Medulla oblongata (tissue), 1 donor: ENCODE measurements at regions not wholly inside any gene's neighbourhood (a gene's known extent, or its start where the extent isn't known, plus 50 kb on each side); places are given as distances from the start of the nearest gene placed in this dataset.
"Not testable (repeated sequence)": the region's sequence is repeated elsewhere in the genome, so short reads cannot be mapped to it uniquely, and the experiment has no call there.

Experiments used
- DNase-seq: peaks from one replicate; pipeline ENCODE4 v3.0.0-alpha.2; 2015; ENCODE audit errors: extremely low spot score

- no peak for DNase-seq
Measured at GRCh38 chr7:84941936-84942335, 244.9 kb downstream of the SEMA3D start.

GRCh38 chr7:84941291-84941690, 245.6 kb downstream of the SEMA3D start:
- DNase-seq: no peak

- DNase-seq: no peak
Measured at GRCh38 chr7:84939888-84940287, 247.0 kb downstream of the SEMA3D start.

GRCh38 chr7:84939442-84939841, 247.4 kb downstream of the SEMA3D start:
- no peak for DNase-seq

- DNase-seq: no peak
Measured at GRCh38 chr7:84924353-84924752, 262.5 kb downstream of the SEMA3D start.

- no peak for DNase-seq
Measured at GRCh38 chr7:84923348-84923747, 263.5 kb downstream of the SEMA3D start.

GRCh38 chr7:84921154-84921553, 265.7 kb downstream of the SEMA3D start:
- no peak for DNase-seq

GRCh38 chr7:84916973-84917372, 269.9 kb downstream of the SEMA3D start:
- not testable (repeated sequence) for DNase-seq

- DNase-seq: no peak
Measured at GRCh38 chr7:84916161-84916560, 270.7 kb downstream of the SEMA3D start.

GRCh38 chr7:84914598-84914997, 272.3 kb downstream of the SEMA3D start:
- DNase-seq: no peak

GRCh38 chr7:84913731-84914130, 273.1 kb downstream of the SEMA3D start:
- DNase-seq: no peak

- DNase-seq: no peak
Measured at GRCh38 chr7:84912993-84913635, 273.7 kb downstream of the SEMA3D start.

- DNase-seq: no peak
Measured at GRCh38 chr7:84912537-84912936, 274.3 kb downstream of the SEMA3D start.

- no peak for DNase-seq
Measured at GRCh38 chr7:84912018-84912417, 274.8 kb downstream of the SEMA3D start.

GRCh38 chr7:84911077-84911476, 275.8 kb downstream of the SEMA3D start:
- no peak for DNase-seq

GRCh38 chr7:84910322-84910721, 276.5 kb downstream of the SEMA3D start:
- not testable (repeated sequence) for DNase-seq

GRCh38 chr7:84908196-84908793, 278.6 kb downstream of the SEMA3D start:
- no peak for DNase-seq

GRCh38 chr7:84906889-84907288, 280.0 kb downstream of the SEMA3D start:
- DNase-seq: no peak

- DNase-seq: no peak
Measured at GRCh38 chr7:84904561-84904960, 282.3 kb downstream of the SEMA3D start.

- no peak for DNase-seq
Measured at GRCh38 chr7:84901366-84901765, 285.5 kb downstream of the SEMA3D start.

- DNase-seq: no peak
Measured at GRCh38 chr7:84900215-84900614, 286.6 kb downstream of the SEMA3D start.

- no peak for DNase-seq
Measured at GRCh38 chr7:84895563-84895962, 291.3 kb downstream of the SEMA3D start.

GRCh38 chr7:84883570-84883969, 303.3 kb downstream of the SEMA3D start:
- not testable (repeated sequence) for DNase-seq
